SU-DHL-6 (cell line): ENCODE measurements at regions not wholly inside any gene's neighbourhood (a gene's known extent, or its start where the extent isn't known, plus 50 kb on each side); places are given as distances from the start of the nearest gene placed in this dataset.

ENCODE experiments used
- EZH2phosphoT487 ChIP-seq: fragments of 200-600 bp; sonication (generic), shearing (Covaris generic); conservative IDR thresholded peaks from 2 replicates; pipeline ENCODE4 v1.6.1; 2018; ENCODE audit warnings: mild to moderate bottlenecking, antibody characterized with exemption, low read length, moderate library complexity, mixed read lengths
- TF ChIP-seq, protein P1 (sequence below): fragments of 200-600 bp; sonication (generic); IDR thresholded peaks from one replicate; pipeline ENCODE4 v1.5.1; 2017; ENCODE audit warnings: antibody characterized with exemption, mild to moderate bottlenecking, low read length, moderate library complexity; ENCODE audit not compliant: insufficient read depth, poor library complexity, severe bottlenecking

GRCh38 chr19:28636016-28636629, 576.8 kb downstream of the UQCRFS1 start:
- TF ChIP-seq, protein P1, sequence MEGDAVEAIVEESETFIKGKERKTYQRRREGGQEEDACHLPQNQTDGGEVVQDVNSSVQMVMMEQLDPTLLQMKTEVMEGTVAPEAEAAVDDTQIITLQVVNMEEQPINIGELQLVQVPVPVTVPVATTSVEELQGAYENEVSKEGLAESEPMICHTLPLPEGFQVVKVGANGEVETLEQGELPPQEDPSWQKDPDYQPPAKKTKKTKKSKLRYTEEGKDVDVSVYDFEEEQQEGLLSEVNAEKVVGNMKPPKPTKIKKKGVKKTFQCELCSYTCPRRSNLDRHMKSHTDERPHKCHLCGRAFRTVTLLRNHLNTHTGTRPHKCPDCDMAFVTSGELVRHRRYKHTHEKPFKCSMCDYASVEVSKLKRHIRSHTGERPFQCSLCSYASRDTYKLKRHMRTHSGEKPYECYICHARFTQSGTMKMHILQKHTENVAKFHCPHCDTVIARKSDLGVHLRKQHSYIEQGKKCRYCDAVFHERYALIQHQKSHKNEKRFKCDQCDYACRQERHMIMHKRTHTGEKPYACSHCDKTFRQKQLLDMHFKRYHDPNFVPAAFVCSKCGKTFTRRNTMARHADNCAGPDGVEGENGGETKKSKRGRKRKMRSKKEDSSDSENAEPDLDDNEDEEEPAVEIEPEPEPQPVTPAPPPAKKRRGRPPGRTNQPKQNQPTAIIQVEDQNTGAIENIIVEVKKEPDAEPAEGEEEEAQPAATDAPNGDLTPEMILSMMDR, result no peak
- TF ChIP-seq EZH2phosphoT487, result no peak
